Suprapubic skin (tissue), 4 donors: ENCODE measurements at regions not wholly inside any gene's neighbourhood (a gene's known extent, or its start where the extent isn't known, plus 50 kb on each side); places are given as distances from the start of the nearest gene placed in this dataset.

Experiments
- EP300 ChIP-seq: sonication (generic); formaldehyde crosslinking; IDR thresholded peaks from one replicate; pipeline ENCODE4 v1.6.1; 2017; ENCODE audit warnings: antibody characterized with exemption
- POLR2AphosphoS5 ChIP-seq, 3 donors: sonication (generic); formaldehyde crosslinking; IDR thresholded peaks; one replicate each; pipeline ENCODE4 v1.6.1; 2017; ENCODE audit warnings: antibody characterized with exemption in 3 of 3
- TF ChIP-seq, protein P1 (sequence below), 2 donors: fragments of 200-600 bp in 1 of 2; fragments of 450-650 bp in 1 of 2; sonication (generic) in 1 of 2; IDR thresholded peaks; one replicate each; pipeline ENCODE4 v1.5.1; 2016 to 2019; ENCODE audit warnings: antibody characterized with exemption in 2 of 2, mild to moderate bottlenecking in 1 of 2, moderate library complexity in 1 of 2

DNA sequence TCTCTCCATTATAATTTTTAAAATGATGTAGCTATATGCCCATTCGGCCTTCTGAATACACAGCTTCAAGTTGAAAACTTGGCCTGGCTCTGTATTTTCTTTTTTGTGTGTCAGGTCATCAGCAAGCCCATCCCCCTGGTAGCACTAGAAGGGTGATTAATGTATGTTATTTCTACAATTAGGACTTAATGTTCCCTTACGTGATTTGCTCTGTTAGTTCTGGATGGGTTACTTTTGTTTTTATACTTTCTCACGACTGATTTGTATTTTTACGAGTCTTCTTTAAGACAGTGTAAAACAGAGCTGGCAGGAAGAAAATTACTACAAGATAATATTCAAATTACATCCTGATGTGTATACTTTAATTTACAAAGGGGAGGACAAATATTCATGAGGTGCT, 88.4 kb upstream of the RGPD4 start:
- TF ChIP-seq, protein P1, sequence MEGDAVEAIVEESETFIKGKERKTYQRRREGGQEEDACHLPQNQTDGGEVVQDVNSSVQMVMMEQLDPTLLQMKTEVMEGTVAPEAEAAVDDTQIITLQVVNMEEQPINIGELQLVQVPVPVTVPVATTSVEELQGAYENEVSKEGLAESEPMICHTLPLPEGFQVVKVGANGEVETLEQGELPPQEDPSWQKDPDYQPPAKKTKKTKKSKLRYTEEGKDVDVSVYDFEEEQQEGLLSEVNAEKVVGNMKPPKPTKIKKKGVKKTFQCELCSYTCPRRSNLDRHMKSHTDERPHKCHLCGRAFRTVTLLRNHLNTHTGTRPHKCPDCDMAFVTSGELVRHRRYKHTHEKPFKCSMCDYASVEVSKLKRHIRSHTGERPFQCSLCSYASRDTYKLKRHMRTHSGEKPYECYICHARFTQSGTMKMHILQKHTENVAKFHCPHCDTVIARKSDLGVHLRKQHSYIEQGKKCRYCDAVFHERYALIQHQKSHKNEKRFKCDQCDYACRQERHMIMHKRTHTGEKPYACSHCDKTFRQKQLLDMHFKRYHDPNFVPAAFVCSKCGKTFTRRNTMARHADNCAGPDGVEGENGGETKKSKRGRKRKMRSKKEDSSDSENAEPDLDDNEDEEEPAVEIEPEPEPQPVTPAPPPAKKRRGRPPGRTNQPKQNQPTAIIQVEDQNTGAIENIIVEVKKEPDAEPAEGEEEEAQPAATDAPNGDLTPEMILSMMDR (IDR thresholded peaks at IDR 0.05): no peak
- TF ChIP-seq POLR2AphosphoS5 (IDR thresholded peaks at IDR 0.05) (no peak), EP300 (no peak)
